Left renal cortex interstitium (tissue), 4 donors: ENCODE measurements at regions not wholly inside any gene's neighbourhood (a gene's known extent, or its start where the extent isn't known, plus 50 kb on each side); places are given as distances from the start of the nearest gene placed in this dataset.
"Not testable (repeated sequence)": the region's sequence is repeated elsewhere in the genome, so short reads cannot be mapped to it uniquely, and the experiment has no call there.

ENCODE experiments used
- DNase-seq, 4 donors: peaks; one replicate each; pipeline ENCODE4 v3.0.0-alpha.2; 2013; ENCODE audit warnings: low read depth in 4 of 4, low spot score in 2 of 4, missing footprints in 1 of 4

DNA sequence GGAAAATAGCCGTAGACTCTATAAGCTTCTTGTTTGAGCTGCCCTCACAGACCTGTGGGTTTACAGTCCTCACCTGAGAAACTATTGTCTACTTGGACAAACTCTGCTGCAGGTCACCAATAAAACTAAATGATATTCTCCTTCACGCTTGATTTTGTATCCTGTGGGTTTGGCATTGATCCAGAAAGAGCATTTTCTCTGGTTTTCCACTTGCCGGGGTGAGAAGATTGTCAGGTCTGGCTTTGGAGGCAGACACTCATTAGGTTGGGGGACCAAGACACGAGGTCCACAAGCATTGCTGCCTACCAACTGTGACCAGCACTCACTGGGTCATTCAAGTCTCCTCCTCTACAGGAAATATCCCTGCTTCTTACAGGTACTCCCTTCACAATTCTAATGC, 68.5 kb downstream of the CDC14C start:
- no peak for DNase-seq

- DNase-seq, result peak in 1 of 4 donors; percentile 16
These were observed 77.3 kb downstream of the CDC14C start for GRCh38 chr7:49001610-49002033.

DNA sequence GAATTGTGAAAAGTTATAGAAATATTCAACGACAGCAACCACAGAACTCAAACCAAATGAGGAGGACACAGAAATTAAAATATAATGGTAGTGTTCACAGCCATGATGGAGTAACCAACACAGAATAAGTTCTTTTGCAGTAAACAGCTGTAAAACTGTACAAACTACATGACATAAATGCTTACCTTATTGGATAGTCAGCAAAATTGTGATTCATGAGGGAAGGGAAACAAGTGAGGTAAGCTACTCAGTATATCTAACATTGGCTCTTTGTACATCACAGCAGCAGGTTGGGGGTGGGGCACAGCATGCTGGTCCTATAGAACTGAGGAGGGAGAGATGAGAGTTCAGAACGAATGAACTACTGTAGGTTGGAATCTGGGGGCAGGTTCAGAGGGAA, 86.4 kb downstream of the CDC14C start:
- no peak for DNase-seq

GRCh38 chr7:49014870-49015269, 90.5 kb downstream of the CDC14C start:
- no peak for DNase-seq

DNA sequence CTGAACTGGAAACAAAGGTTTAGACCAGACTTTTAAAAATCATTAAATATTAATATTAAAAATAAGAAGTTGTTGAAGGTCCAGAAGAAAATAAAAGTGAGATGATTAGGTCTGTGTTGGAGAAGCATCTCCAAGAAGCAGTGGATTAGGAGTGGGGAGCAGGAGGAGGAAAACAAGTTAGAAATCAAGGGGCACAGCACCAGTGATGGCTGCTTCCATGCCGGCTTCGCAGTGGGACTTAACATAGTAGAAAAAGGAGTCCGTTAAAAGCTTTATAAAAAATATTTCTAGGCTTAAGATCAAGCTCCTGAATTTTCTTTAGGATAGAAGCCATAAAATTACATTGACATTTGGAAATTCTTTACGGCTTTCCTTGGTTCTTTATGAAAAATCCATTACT, 95.8 kb downstream of the CDC14C start:
- DNase-seq, result no peak

GRCh38 chr7:49022448-49022847, 98.1 kb downstream of the CDC14C start:
- no peak for DNase-seq

- no peak for DNase-seq
These were observed 99.3 kb downstream of the CDC14C start for GRCh38 chr7:49023345-49024328.

DNA sequence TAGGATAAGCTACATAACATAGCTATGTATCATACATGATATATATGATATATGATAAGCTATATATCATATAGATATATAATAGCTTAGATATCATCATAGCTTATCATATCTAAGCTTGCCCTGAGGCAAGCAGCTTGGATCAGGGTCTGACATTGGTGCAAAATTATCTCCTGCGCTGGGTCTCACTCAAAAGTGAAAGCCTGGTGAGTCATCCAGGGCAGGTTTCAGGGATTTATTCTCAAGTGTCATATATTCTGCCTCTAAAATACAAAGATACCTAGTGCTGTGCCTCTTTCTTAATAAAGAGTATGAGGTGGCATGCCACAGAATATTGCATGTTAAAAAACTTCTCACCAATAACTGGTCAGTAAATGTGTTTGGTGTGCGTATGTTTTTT, 105.9 kb downstream of the CDC14C start:
- DNase-seq, result no peak

DNA sequence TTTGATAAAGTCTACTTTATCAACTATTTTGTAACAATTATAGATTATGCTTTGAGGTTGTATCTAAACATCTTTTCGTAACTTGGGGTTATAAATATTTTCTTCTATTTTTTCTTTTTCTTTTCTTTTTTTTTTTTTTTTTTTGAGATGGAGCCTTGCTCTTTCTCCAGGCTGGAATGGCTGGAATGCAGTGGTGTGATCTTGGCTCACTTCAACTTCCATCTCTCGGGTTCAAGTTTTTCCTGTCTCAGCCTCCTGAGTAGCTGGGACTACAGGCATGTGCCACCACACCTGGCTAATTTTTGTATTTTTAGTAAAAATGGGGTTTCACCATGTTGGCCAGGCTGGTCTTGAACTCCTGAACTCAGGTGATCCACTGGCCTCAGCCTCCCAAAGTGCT, 108.8 kb downstream of the CDC14C start:
- not testable (repeated sequence) for DNase-seq

- DNase-seq, result no peak
These were observed 113.2 kb downstream of the CDC14C start for GRCh38 chr7:49037346-49038210.

DNA sequence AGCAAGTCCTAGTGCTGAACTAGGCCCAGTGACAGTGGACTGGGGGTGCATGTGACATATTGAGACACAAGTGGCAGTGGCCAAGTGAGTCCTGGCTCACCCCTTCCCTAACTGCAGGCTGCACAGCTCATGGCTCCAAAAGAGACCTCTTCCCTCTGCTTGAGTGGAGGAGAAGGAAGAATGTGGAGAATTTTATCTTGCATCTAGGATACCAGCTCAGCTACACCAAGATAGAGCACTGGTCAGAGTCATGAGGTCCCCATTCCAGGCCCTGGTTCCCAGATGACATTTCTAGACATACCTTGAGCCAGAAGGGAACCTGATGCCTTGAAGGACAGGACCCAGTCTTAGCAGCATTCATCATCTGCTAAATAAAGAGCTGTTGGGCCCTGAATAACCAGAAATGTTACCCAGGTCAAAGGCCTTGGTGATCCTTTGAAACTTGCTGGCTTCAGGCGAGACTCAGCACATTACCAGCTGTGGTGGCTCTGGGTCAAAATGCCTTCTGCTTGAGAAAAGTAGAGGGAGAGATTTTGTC, 114.5 kb downstream of the CDC14C start:
- no peak for DNase-seq

DNA sequence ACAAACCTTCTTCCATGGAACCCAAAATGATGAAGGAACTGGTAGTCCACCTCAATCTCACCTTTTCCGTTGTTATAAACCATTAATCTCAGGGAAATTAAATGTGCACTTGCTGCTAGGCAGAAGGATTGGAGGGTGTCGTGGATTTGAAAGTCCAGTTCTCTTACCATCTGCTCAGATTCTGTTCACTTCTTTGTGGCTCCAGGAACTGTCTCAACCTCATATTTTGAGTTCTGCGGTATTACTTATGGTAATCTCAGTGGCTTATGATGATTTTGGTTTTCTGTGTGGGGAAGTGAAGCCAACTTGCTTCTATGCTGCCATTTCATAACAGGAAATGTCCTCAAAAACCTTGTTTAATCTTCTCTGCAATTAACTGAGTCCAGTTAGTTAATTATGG, 136.4 kb downstream of the CDC14C start:
- no peak for DNase-seq

DNA sequence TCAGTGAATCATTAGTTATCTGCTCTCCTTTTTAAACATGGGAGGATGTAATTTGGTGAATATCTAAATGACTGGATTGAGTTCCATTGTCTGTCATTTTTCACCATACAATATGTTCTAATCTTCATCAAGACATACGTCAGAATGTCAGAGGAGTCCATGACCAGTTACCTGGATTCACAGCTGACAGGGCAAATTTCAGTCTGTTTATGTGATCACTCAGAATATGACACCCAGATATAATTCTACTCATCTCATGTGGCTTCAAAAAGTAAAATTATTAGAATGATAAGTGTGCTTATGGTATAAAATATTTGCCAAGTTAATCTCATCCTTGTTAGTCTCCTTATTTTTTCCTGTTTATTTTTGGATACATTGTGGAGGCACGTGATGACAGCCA, 150.2 kb downstream of the CDC14C start:
- DNase-seq, result no peak

- no peak for DNase-seq
These were observed 156.6 kb downstream of the CDC14C start for GRCh38 chr7:49080896-49081475.

- no peak for DNase-seq
These were observed 163.7 kb downstream of the CDC14C start for GRCh38 chr7:49088017-49088416.

- no peak for DNase-seq
These were observed 165.4 kb downstream of the CDC14C start for GRCh38 chr7:49089717-49090116.

GRCh38 chr7:49091089-49091488, 166.7 kb downstream of the CDC14C start:
- DNase-seq, result no peak

- no peak for DNase-seq
These were observed 167.2 kb downstream of the CDC14C start for GRCh38 chr7:49091519-49091918.

- DNase-seq, result no peak
These were observed 168.9 kb downstream of the CDC14C start for GRCh38 chr7:49093218-49093617.

DNA sequence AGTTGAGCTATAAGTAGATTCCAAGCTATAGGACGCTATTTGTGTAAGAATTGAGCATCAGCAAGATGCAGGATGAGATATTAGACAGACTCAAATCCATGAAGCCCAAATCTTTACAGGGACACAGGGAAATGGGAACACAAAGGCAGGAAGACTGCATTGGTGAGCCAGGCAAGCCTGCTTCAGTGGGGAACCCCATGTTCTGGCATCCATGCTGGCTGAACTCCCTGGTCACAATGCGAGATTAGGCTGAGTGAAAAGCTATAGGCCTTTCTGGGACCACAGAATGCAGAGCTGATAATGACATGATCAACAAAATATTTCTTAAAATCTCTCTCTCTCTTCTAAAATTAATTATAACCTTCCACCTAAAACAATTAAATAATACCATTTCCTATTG, 170.5 kb downstream of the CDC14C start:
- DNase-seq, result no peak
